K562 (cell line): ENCODE measurements at regions not wholly inside any gene's neighbourhood (a gene's known extent, or its start where the extent isn't known, plus 50 kb on each side); places are given as distances from the start of the nearest gene placed in this dataset.

Experiments used
- ATAC-seq: fragments of 200-7000 bp; cut with Tn5 transposase; 3 replicates; pipeline ENCODE4 v1.9.1; 2020; ENCODE audit warnings: moderate library complexity
- BruUV-seq: library from RNA; stranded (reverse); fragments of 400-500 nt; replicated peaks from 2 replicates; lab custom pipeline; 2021; lab: Mats Ljungman, UMichigan
- CTCF ChIA-PET: fragments of 300-600 bp; formaldehyde crosslinking; extraction: SDS; loops from one replicate; lab custom pipeline; 2021; ENCODE audit warnings: low intra/inter-chr PET ratio; lab: Yijun Ruan, JAX
- POLR2A ChIA-PET: fragments of 300-600, 350-650 bp; sonication (Branson Sonifier 250); formaldehyde crosslinking; extraction: SDS; loops from one replicate; lab custom pipeline; 2021; ENCODE audit warnings: antibody characterized with exemption, inconsistent platforms; lab: Yijun Ruan, JAX
- DNase-seq, 4 experiments: peaks; one replicate each; pipeline versions ENCODE4 v3.0.0 to v3.0.0-alpha.2; 2011 to 2018; ENCODE audit warnings: low spot score in 3 of 4, mixed read lengths in 3 of 4; ENCODE audit errors: extremely low read depth in 1 of 4
- FAIRE-seq: peaks from 2 replicates; lab custom pipeline; 2011; peaks lifted over from hg19 to GRCh38; lab: Jason Lieb, UNC
- H2AFZ ChIP-seq: 2 replicates; pipeline ENCODE4 v1.6.0; 2011; ENCODE audit warnings: low read depth, low read length, control low read depth, inconsistent platforms
- H3K27ac ChIP-seq: fragments of 200-600 bp; 3 replicates; pipeline ENCODE4 v1.8.0; 2011; ENCODE audit warnings: low read depth, mild to moderate bottlenecking, control low read depth, inconsistent platforms, low read length, moderate library complexity, mixed read lengths; ENCODE audit errors: extremely low read depth
- H3K27me3 ChIP-seq, 2 experiments: fragments of 300-600 bp in 1 of 2; 2 replicates in 1 of 2; 3 replicates in 1 of 2; pipeline versions ENCODE4 v1.6.0 to v1.8.0; 2011; ENCODE audit warnings: inconsistent platforms in 2 of 2, low read length in 2 of 2, mild to moderate bottlenecking in 1 of 2, mixed read lengths in 1 of 2, moderate library complexity in 1 of 2; ENCODE audit not compliant: control insufficient read depth in 2 of 2, insufficient read depth in 2 of 2
- H3K36me3 ChIP-seq: fragments of 300-600 bp; 3 replicates; pipeline ENCODE4 v1.8.0; 2011; ENCODE audit warnings: mild to moderate bottlenecking, low read length, inconsistent platforms; ENCODE audit not compliant: control insufficient read depth, insufficient read depth
- H3K4me1 ChIP-seq, 2 experiments: fragments of 200-600 bp in 1 of 2; replicated peaks in 1 of 2; 2 replicates in 1 of 2; 3 replicates in 1 of 2; pipeline versions ENCODE4 v1.5.1 to v1.8.0; 2011; ENCODE audit warnings: inconsistent platforms in 2 of 2, low read length in 2 of 2, mild to moderate bottlenecking in 1 of 2, mixed read lengths in 1 of 2, moderate library complexity in 1 of 2; ENCODE audit not compliant: control insufficient read depth in 2 of 2, insufficient read depth in 2 of 2
- H3K4me2 ChIP-seq: 2 replicates; pipeline ENCODE4 v1.6.1; 2011; ENCODE audit warnings: low read length, control low read depth, inconsistent platforms, mixed read lengths; ENCODE audit not compliant: insufficient read depth
- H3K4me3 ChIP-seq: fragments of 200-600 bp; sonication (generic), shearing (Covaris generic); 2 replicates; pipeline ENCODE4 v1.5.1; 2016; ENCODE audit warnings: control low read depth, inconsistent platforms
- H3K79me2 ChIP-seq: fragments of 200-600 bp; 3 replicates; pipeline ENCODE4 v1.8.0; 2011; ENCODE audit warnings: low read length, inconsistent platforms; ENCODE audit not compliant: control insufficient read depth, insufficient read depth
- H3K9ac ChIP-seq, 2 experiments: 2 replicates each; pipeline versions ENCODE4 v1.6.0 to v1.6.1; 2011; ENCODE audit warnings: low read depth in 2 of 2, low read length in 2 of 2, control low read depth in 1 of 2, inconsistent platforms in 1 of 2, mild to moderate bottlenecking in 1 of 2, mixed read lengths in 1 of 2; ENCODE audit not compliant: insufficient read depth in 1 of 2
- H3K9me1 ChIP-seq: one replicate; pipeline ENCODE4 v1.6.0; 2011; ENCODE audit warnings: inconsistent platforms, mild to moderate bottlenecking, low read length, moderate library complexity; ENCODE audit not compliant: control insufficient read depth, insufficient read depth
- H3K9me3 ChIP-seq: replicated peaks from 2 replicates; pipeline ENCODE4 v1.5.1; 2011; ENCODE audit warnings: low read depth, low read length, inconsistent platforms; ENCODE audit not compliant: control insufficient read depth, insufficient read depth
- H4K20me1 ChIP-seq: replicated peaks from 2 replicates; pipeline ENCODE4 v1.6.1; 2011; ENCODE audit warnings: low read length, inconsistent platforms, mixed read lengths; ENCODE audit not compliant: control insufficient read depth, insufficient read depth
- RUNX1 ChIP-seq: sonication (generic); IDR thresholded peaks from 2 replicates; pipeline ENCODE4 v1.6.1; 2016; ENCODE audit warnings: antibody characterized with exemption, low read depth
- ZSCAN29 ChIP-seq: fragments of 450-650 bp; IDR thresholded peaks from 2 replicates; pipeline ENCODE4 v1.6.1; 2017
- WGBS: fragments of 100-300 bp; shearing (Covaris generic); methylation state at CpG from one replicate; pipeline ENCODE4 v1.1.6; 2016; ENCODE audit warnings: low coverage, mixed read lengths; ENCODE audit not compliant: insufficient coverage; ENCODE audit errors: missing lambda C conversion rate; 5-methylcytosine and 5-hydroxymethylcytosine counted together
- in situ Hi-C: fragments of 300-500 bp; cut with MboI; formaldehyde crosslinking; loops from 4 replicates; pipeline ENCODE4 v1.15.0; 2018; ENCODE audit warnings: inconsistent platforms, mixed read lengths
- intact Hi-C: fragments of 100-400 bp; cut with micrococcal nuclease; formaldehyde crosslinking; loops from 2 replicates; pipeline ENCODE4 v1.14.2; 2022
- TF ChIP-seq, protein P1 (sequence below): fragments of 250-450 bp; sonication (Bioruptor Pico); IDR thresholded peaks from 2 replicates; pipeline ENCODE4 v1.5.0; 2020; ENCODE audit warnings: mild to moderate bottlenecking
- TF ChIP-seq, protein P2 (sequence below): fragments of 450-650 bp; IDR thresholded peaks from 2 replicates; pipeline ENCODE4 v1.6.1; 2018; ENCODE audit not compliant: partially characterized antibody

GRCh38 chr18:43994381-43994780, 686.3 kb upstream of the SETBP1 start:
- Histone ChIP-seq H3K9me1 (no peaks in the 10 kb centered on the region), H3K4me1 (no peaks in the 10 kb centered on the region), H4K20me1 (no peaks in the 10 kb centered on the region), H2AFZ (no peak overlapping the region), H3K4me2 (no peak overlapping the region), H3K36me3 (no peaks in the 10 kb centered on the region), H3K9ac (no peak overlapping the region), H3K27ac (no peak overlapping the region), H3K4me3 (no peak overlapping the region), H3K27me3 (no peaks in the 10 kb centered on the region), H3K79me2 (no peaks in the 10 kb centered on the region), H3K9me3 (no peaks in the 10 kb centered on the region)
- FAIRE-seq, result no peak
- ChIA-PET POLR2A (no interaction called here), CTCF (no interaction called here)
- in situ Hi-C loops, result no loop called here
- intact Hi-C loops, result no loop called here
- BruUV-seq, result no TSS peak
- no peak for ATAC-seq
- 0% methylated on average over 4 of the region's 4 CpGs for WGBS
- TF ChIP-seq, protein P1, sequence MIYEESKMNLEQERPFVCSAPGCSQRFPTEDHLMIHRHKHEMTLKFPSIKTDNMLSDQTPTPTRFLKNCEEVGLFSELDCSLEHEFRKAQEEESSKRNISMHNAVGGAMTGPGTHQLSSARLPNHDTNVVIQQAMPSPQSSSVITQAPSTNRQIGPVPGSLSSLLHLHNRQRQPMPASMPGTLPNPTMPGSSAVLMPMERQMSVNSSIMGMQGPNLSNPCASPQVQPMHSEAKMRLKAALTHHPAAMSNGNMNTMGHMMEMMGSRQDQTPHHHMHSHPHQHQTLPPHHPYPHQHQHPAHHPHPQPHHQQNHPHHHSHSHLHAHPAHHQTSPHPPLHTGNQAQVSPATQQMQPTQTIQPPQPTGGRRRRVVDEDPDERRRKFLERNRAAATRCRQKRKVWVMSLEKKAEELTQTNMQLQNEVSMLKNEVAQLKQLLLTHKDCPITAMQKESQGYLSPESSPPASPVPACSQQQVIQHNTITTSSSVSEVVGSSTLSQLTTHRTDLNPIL (CRISPR knock-in tag), result no peak
- no peak for DNase-seq

GRCh38 chr18:44013871-44014270, 666.8 kb upstream of the SETBP1 start:
- ATAC-seq, result no peak
- no peak for FAIRE-seq

More at GRCh38 chr18:44013871-44014270, 666.8 kb upstream of the SETBP1 start:
- Histone ChIP-seq H2AFZ (no peak overlapping the region), H3K4me2 (no peak overlapping the region), H3K9me3 (no peaks in the 10 kb centered on the region), H4K20me1 (no peaks in the 10 kb centered on the region), H3K79me2 (no peaks in the 10 kb centered on the region), H3K27ac (no peak overlapping the region), H3K36me3 (no peaks in the 10 kb centered on the region), H3K9me1 (no peaks in the 10 kb centered on the region), H3K9ac (no peak overlapping the region), H3K4me1 (no peaks in the 10 kb centered on the region), H3K27me3 (no peaks in the 10 kb centered on the region), H3K4me3 (no peak overlapping the region)
- in situ Hi-C loops (no loop called here), intact Hi-C loops (no loop called here)
- ChIA-PET POLR2A (no interaction called here), CTCF (no interaction called here)
- DNase-seq, result no peak
- 4% methylated on average over 2 of the region's 2 CpGs for WGBS
- TF ChIP-seq ZSCAN29 (no peak), RUNX1 (no peak)
- TF ChIP-seq, protein P2, sequence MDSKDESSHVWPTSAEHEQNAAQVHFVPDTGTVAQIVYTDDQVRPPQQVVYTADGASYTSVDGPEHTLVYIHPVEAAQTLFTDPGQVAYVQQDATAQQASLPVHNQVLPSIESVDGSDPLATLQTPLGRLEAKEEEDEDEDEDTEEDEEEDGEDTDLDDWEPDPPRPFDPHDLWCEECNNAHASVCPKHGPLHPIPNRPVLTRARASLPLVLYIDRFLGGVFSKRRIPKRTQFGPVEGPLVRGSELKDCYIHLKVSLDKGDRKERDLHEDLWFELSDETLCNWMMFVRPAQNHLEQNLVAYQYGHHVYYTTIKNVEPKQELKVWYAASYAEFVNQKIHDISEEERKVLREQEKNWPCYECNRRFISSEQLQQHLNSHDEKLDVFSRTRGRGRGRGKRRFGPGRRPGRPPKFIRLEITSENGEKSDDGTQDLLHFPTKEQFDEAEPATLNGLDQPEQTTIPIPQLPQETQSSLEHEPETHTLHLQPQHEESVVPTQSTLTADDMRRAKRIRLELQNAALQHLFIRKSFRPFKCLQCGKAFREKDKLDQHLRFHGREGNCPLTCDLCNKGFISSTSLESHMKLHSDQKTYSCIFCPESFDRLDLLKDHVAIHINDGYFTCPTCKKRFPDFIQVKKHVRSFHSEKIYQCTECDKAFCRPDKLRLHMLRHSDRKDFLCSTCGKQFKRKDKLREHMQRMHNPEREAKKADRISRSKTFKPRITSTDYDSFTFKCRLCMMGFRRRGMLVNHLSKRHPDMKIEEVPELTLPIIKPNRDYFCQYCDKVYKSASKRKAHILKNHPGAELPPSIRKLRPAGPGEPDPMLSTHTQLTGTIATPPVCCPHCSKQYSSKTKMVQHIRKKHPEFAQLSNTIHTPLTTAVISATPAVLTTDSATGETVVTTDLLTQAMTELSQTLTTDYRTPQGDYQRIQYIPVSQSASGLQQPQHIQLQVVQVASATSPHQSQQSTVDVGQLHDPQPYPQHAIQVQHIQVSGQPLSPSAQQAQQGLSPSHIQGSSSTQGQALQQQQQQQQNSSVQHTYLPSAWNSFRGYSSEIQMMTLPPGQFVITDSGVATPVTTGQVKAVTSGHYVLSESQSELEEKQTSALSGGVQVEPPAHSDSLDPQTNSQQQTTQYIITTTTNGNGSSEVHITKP, result no peak
- no TSS peak for BruUV-seq
